LNCaP clone FGC (cell line): ENCODE measurements at regions not wholly inside any gene's neighbourhood (a gene's known extent, or its start where the extent isn't known, plus 50 kb on each side); places are given as distances from the start of the nearest gene placed in this dataset.
"Not testable (repeated sequence)": the region's sequence is repeated elsewhere in the genome, so short reads cannot be mapped to it uniquely, and the experiment has no call there.

ENCODE experiments used
- DNase-seq: peaks from one replicate; pipeline ENCODE4 v3.0.0-alpha.2; 2011; ENCODE audit warnings: low read depth
- H3K4me3 ChIP-seq: 2 replicates; pipeline ENCODE4 v1.5.1; 2011; ENCODE audit warnings: mild to moderate bottlenecking, low read depth, low read length, control low read depth
- CTCF ChIP-seq: IDR thresholded peaks from 2 replicates; pipeline ENCODE4 v1.5.1; 2012; ENCODE audit warnings: mild to moderate bottlenecking; ENCODE audit not compliant: control insufficient read depth, insufficient read depth; ENCODE audit errors: extremely low read depth

DNA sequence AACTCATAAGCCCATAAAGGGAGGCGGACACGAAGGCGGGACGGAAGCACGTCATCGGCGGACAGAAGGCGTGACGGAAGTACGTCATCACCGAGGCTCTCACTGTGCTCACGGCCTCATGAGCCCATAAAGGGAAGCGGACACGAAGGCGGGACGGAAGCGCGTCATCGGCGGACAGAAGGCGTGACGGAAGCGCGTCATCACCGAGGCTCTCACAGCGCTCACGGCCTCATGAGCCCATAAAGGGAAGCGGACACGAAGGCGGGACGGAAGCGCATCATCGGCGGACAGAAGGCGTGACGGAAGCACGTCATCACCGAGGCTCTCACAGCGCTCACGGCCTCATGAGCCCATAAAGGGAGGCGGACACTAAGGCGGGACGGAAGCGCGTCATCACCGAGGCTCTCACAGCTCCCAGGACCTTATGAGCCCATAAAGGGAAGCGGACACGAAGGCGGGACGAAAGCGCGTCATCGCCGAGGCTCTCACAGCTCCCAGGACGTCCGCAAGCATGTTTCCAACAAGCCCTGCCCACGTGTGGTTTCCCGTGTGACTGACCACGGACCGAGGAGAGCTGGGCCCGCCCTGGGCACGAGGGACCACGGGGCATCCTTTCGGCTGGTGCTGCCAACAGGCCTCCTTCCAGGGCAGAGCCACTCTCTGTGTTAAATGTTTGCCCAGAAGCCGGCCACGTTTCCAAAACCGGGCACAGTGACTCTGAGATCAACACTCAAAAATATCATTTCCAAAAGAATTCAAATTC, 182.7 kb upstream of the SALL3 start:
- no peak for DNase-seq
- no peak overlapping the region for H3K4me3 ChIP-seq
- TF ChIP-seq CTCF, result no peak

- no peak for DNase-seq
- no peak for TF ChIP-seq CTCF
Observed at GRCh38 chr18:78797499-78797898, 182.1 kb upstream of the SALL3 start.

GRCh38 chr18:78798402-78799175, 181.0 kb upstream of the SALL3 start:
- no peak for DNase-seq
- no peak overlapping the region for H3K4me3 ChIP-seq
- no peak for TF ChIP-seq CTCF

More at GRCh38 chr18:78797499-78797898, 182.1 kb upstream of the SALL3 start:
- no peak overlapping the region for H3K4me3 ChIP-seq

GRCh38 chr18:78799382-78800089, 180.1 kb upstream of the SALL3 start:
- DNase-seq, result no peak
- no peak for TF ChIP-seq CTCF
- no peak overlapping the region for H3K4me3 ChIP-seq

DNA sequence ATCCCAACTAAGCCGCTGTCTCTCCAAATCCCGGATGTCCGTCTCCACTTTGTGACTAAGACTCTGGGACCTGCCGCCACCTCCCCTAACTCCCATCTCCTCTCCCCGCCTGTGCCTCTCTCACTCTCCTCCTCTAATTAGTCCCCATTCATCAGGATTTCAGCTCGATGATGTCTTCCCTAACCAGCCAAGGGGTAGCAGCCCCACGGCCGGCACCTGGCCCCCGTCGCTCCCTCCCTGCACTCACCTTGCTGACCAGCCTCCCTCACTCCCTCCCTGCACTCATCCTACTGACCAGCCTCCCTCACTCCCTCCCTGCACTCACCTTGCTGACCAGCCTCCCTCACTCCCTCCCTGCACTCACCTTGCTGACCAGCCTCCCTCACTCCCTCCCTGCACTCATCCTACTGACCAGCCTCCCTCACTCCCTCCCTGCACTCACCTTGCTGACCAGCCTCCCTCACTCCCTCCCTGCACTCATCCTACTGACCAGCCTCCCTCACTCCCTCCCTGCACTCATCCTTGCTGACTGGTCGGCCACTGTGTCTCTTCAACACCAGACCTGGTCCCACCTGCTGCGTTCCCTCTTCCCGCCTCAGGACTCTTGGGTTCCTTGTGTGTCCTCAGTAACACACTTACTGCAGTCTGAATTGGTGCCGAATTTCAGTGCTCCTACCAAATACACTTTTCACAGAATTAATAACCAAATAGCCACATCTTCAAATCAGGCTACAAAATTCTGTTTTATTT, 179.3 kb upstream of the SALL3 start:
- DNase-seq, H3K4me3 ChIP-seq: not testable (repeated sequence)

- no peak for DNase-seq
- no peak overlapping the region for H3K4me3 ChIP-seq
- no peak for TF ChIP-seq CTCF
Observed at GRCh38 chr18:78801011-78801410, 178.6 kb upstream of the SALL3 start.

GRCh38 chr18:78803104-78803503, 176.5 kb upstream of the SALL3 start:
- no peak for TF ChIP-seq CTCF
- no peak for DNase-seq

More at GRCh38 chr18:78803104-78803503, 176.5 kb upstream of the SALL3 start:
- H3K4me3 ChIP-seq, result no peak overlapping the region
